Uterus (tissue), 3 donors: ENCODE measurements at regions not wholly inside any gene's neighbourhood (a gene's known extent, or its start where the extent isn't known, plus 50 kb on each side); places are given as distances from the start of the nearest gene placed in this dataset.

Source experiments
- DNase-seq, 2 donors: peaks; one replicate each; pipeline ENCODE4 v3.0.0-alpha.2; 2019 to 2020
- H3K27ac ChIP-seq, 2 donors: fragments of 200-600 bp; sonication (generic); 1 replicate in 1 of 2; 2 replicates in 1 of 2; pipeline ENCODE4 v1.5.1; 2016 to 2018
- H3K27me3 ChIP-seq, 2 donors: fragments of 200-600 bp; sonication (generic); one replicate each; pipeline ENCODE4 v1.5.1; 2018 to 2019; ENCODE audit warnings: control low read depth in 1 of 2
- H3K36me3 ChIP-seq, 2 donors: fragments of 200-600 bp; sonication (generic); one replicate each; pipeline ENCODE4 v1.5.1; 2019; ENCODE audit warnings: control low read depth in 1 of 2
- H3K4me1 ChIP-seq, 2 donors: fragments of 200-600 bp; sonication (generic); one replicate each; pipeline ENCODE4 v1.5.1; 2018 to 2019; ENCODE audit warnings: control low read depth in 1 of 2
- H3K4me3 ChIP-seq, 2 donors: fragments of 200-600 bp; sonication (generic); 1 replicate in 1 of 2; 2 replicates in 1 of 2; pipeline ENCODE4 v1.5.1; 2018 to 2019; ENCODE audit warnings: mild to moderate bottlenecking in 1 of 2
- H3K9me3 ChIP-seq, 2 donors: fragments of 200-600 bp; sonication (generic); one replicate each; pipeline ENCODE4 v1.5.1; 2019; ENCODE audit warnings: control low read depth in 1 of 2
- CTCF ChIP-seq, 4 experiments: fragments of 200-600 bp in 2 of 4; fragments of 450-650 bp in 2 of 4; sonication (generic) in 2 of 4; IDR thresholded peaks; one replicate each; pipeline ENCODE4 v1.5.1; 2016 to 2019; ENCODE audit warnings: antibody characterized with exemption in 4 of 4, mild to moderate bottlenecking in 2 of 4, moderate library complexity in 1 of 4
- POLR2A ChIP-seq, 2 donors: fragments of 450-650 bp; IDR thresholded peaks; one replicate each; pipeline ENCODE4 v1.6.1; 2016; ENCODE audit warnings: antibody characterized with exemption in 2 of 2, mild to moderate bottlenecking in 1 of 2, moderate library complexity in 1 of 2
- intact Hi-C: fragments of 100-400 bp; cut with DNase I; formaldehyde crosslinking; loops from one replicate; pipeline ENCODE4 v1.15.1; 2023; ENCODE audit warnings: low total_unique reads
- donor health status: DM: yes; HTN: yes; CAD: no.

GRCh38 chr7:25842201-25842733, 309.7 kb upstream of the NFE2L3 start:
- Histone ChIP-seq H3K4me1 (peaks cover 20 to 25% of the 10 kb centered on the region in 2 donors), H3K4me3 (no peak overlapping the region), H3K27me3 (no peaks in the 10 kb centered on the region), H3K36me3 (no peaks in the 10 kb centered on the region), H3K9me3 (no peaks in the 10 kb centered on the region), H3K27ac (peak overlapping the region; percentile 97)
- no peak for DNase-seq
- intact Hi-C loops, result no loop called here
- TF ChIP-seq CTCF (IDR thresholded peaks at IDR 0.05) (no peak), POLR2A (IDR thresholded peaks at IDR 0.05) (no peak)

DNA sequence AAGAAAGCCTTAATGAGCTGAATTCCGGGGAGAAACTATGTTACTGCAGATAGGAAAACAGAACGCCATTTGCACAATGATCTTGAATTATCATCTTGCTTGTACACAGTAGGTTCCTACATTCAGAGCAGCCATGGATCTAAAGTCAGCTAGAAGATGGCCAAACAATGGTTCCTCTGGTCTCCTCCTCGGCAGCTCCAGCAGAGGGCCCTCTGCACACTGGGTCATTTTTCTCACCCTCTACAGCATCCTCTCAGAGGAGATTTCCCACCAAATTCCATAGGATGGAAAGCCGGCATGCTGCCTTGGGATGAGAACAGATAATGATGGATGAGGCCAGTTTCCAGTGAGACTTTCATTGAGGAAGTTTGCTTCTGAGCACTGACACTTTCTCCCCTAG, 308.5 kb upstream of the NFE2L3 start:
- peaks cover 26 to 35% of the 10 kb centered on the region in 2 donors for H3K4me1 ChIP-seq
- no peaks in the 10 kb centered on the region for H3K27me3 ChIP-seq
- no peak for DNase-seq
- H3K36me3 ChIP-seq, result no peaks in the 10 kb centered on the region
- H3K27ac ChIP-seq, result peak overlapping the region; percentile 97
- no peak for TF ChIP-seq POLR2A (IDR thresholded peaks at IDR 0.05)
- no peak for TF ChIP-seq CTCF (IDR thresholded peaks at IDR 0.05)
- no peak overlapping the region for H3K4me3 ChIP-seq
- intact Hi-C loops, result no loop called here
- no peaks in the 10 kb centered on the region for H3K9me3 ChIP-seq

DNA sequence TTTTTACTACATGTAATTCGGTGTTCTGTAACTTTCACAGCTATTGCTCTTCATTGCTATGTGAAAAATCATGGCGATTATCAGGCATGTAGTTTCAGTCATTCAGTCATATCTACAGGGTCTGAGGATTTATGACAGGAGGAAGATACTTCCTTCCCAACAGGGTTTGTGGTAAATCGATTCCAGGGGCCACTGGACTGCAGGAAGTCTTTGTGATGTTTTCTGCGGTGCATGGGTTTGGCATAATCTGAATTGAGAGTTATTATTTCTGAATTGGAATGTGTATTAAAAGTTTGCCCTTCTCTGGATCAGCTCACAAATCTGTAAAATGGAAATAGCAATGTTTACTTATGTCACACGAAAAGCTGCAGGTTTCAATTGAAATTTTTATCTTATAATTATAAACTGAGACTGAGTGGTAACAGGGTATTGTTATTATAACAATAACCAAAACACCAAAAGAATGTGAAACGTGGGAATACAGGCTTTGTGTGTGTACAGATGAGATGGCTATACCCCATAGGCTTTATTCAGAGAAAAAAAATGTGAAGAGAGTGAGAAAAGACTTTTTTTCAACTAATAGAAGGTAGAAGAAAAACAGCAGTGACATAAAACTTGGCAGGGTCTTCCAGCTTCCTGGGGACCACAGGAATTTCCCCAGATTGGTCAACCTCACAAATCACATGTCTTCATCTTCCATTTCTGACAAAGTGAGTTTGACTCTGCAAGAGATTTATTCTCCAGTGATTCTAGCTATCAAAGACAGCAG, 307.7 kb upstream of the NFE2L3 start:
- Histone ChIP-seq H3K36me3 (no peaks in the 10 kb centered on the region), H3K27me3 (no peaks in the 10 kb centered on the region), H3K27ac (peak overlapping the region; percentile 97), H3K4me1 (peaks cover 26 to 43% of the 10 kb centered on the region in 2 donors), H3K9me3 (no peaks in the 10 kb centered on the region), H3K4me3 (no peak overlapping the region)
- intact Hi-C loops, result no loop called here
- TF ChIP-seq POLR2A (IDR thresholded peaks at IDR 0.05) (no peak), CTCF (IDR thresholded peaks at IDR 0.05) (no peak)
- DNase-seq, result no peak

- Histone ChIP-seq H3K4me1 (peaks cover 26 to 50% of the 10 kb centered on the region in 2 donors), H3K4me3 (no peak overlapping the region), H3K9me3 (no peaks in the 10 kb centered on the region), H3K27me3 (no peaks in the 10 kb centered on the region), H3K27ac (peak overlapping the region; percentile 97), H3K36me3 (no peaks in the 10 kb centered on the region)
- intact Hi-C loops, result no loop called here
- no peak for TF ChIP-seq CTCF (IDR thresholded peaks at IDR 0.05)
- no peak for DNase-seq
These were observed 306.5 kb upstream of the NFE2L3 start for GRCh38 chr7:25845464-25845863.

- TF ChIP-seq POLR2A (IDR thresholded peaks at IDR 0.05), result no peak
- TF ChIP-seq CTCF (IDR thresholded peaks at IDR 0.05), result no peak
- intact Hi-C loops, result loop anchor here (1.0 kb wide), 1 partner anchor 185 kb away; no protein-coding TSS in a partner anchor
- DNase-seq, result peak; percentile 89 to 92
- Histone ChIP-seq H3K4me3 (no peak overlapping the region), H3K9me3 (no peaks in the 10 kb centered on the region), H3K4me1 (peaks cover 33 to 57% of the 10 kb centered on the region in 2 donors), H3K27ac (peak overlapping the region; percentile 97), H3K36me3 (no peaks in the 10 kb centered on the region), H3K27me3 (no peaks in the 10 kb centered on the region)
These were observed 305.3 kb upstream of the NFE2L3 start for GRCh38 chr7:25846722-25847121.
